Adipocyte (in vitro differentiated cells): ENCODE measurements at regions not wholly inside any gene's neighbourhood (a gene's known extent, or its start where the extent isn't known, plus 50 kb on each side); places are given as distances from the start of the nearest gene placed in this dataset.
A peak's percentile ranks its signal among the peaks of the same experiment; 100 is the strongest.

Experiments
- DNase-seq: peaks from one replicate; pipeline ENCODE4 v3.0.0-alpha.2; 2015; ENCODE audit warnings: low read depth
- H3K27me3 ChIP-seq: replicated peaks from 2 replicates; pipeline ENCODE4 v1.7.0; 2013; ENCODE audit warnings: mild to moderate bottlenecking, low read length, moderate library complexity; ENCODE audit not compliant: control insufficient read depth, insufficient read depth
- H3K36me3 ChIP-seq: 2 replicates; pipeline ENCODE4 v1.7.0; 2013; ENCODE audit warnings: low read length, mild to moderate bottlenecking, moderate library complexity; ENCODE audit not compliant: control insufficient read depth, insufficient read depth, severe bottlenecking
- H3K4me1 ChIP-seq: 2 replicates; pipeline ENCODE4 v1.7.0; 2013; ENCODE audit warnings: mild to moderate bottlenecking, low read length, moderate library complexity; ENCODE audit not compliant: control insufficient read depth, insufficient read depth
- H3K4me3 ChIP-seq: 2 replicates; pipeline ENCODE4 v1.7.0; 2013; ENCODE audit warnings: mild to moderate bottlenecking, low read length, moderate library complexity
- H3K9ac ChIP-seq: 2 replicates; pipeline ENCODE4 v1.7.0; 2013; ENCODE audit warnings: mild to moderate bottlenecking, low read length, moderate library complexity
- H3K9me3 ChIP-seq: 2 replicates; pipeline ENCODE4 v1.7.0; 2013; ENCODE audit warnings: mild to moderate bottlenecking, low read length, moderate library complexity; ENCODE audit not compliant: control insufficient read depth

DNA sequence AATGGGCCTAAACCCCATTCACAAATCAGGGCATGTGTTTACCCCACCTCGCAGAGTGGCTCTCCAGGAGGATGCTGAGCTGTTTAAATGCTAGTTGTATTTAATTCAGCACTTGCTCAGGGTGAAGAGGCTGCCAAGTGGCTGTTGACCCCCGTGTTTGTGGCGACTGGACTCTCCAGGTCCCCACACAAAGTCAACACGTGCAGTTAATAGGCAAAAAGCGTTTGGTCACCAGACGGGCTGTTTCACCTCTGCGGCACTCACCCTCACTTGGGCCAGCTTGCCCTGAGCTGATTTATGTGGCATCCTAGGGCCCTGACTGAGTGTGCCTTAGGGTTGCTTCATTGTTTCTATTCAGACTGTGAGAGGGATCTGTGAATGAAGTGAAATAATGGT is 152.3 kb downstream of the GAS1 start:
- no peaks in the 10 kb centered on the region for H3K36me3 ChIP-seq
- peaks cover 36% of the 10 kb centered on the region for H3K4me1 ChIP-seq
- H3K9ac ChIP-seq, result peak overlapping the region; percentile 81
- H3K9me3 ChIP-seq, result no peaks in the 10 kb centered on the region
- H3K27me3 ChIP-seq, result no peaks in the 10 kb centered on the region
- peak overlapping the region; percentile 74 for H3K4me3 ChIP-seq
- DNase-seq, result peak; percentile 47

DNA sequence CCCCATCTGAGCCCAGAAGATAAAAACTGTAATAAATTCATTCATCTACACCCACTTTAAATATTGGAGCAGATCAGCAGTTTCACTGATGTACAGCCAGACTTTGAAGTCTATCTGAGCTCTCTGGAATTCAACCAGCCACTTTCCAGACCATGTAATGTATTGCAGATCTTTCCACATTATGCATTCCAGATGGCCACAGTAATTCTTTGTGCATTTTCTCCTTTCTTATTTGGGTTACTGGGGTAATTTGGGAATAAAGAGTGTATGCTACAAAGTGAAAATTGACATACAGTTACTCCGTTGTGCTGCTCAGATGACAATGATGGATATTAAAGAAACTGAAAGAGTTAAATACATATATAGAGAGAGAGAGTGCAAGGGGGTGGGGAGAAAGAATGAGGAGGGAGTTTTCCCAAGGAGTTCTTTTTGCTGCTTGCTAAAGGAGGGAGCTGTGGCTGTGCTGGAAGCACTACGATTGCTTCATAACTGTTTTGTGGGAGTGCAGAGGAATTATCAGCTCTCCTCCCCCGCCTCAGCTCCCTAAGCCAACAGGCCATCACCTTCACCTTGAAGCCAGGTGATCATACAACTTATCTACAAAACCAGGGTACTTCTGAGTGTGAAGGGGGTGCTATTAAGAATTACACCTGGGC is 152.8 kb downstream of the GAS1 start:
- DNase-seq, result peak; percentile 94
- Histone ChIP-seq H3K27me3 (no peaks in the 10 kb centered on the region), H3K4me3 (peak overlapping the region; percentile 74), H3K9ac (peak overlapping the region; percentile 81), H3K36me3 (no peaks in the 10 kb centered on the region), H3K9me3 (no peaks in the 10 kb centered on the region), H3K4me1 (peaks cover 36% of the 10 kb centered on the region)

DNA sequence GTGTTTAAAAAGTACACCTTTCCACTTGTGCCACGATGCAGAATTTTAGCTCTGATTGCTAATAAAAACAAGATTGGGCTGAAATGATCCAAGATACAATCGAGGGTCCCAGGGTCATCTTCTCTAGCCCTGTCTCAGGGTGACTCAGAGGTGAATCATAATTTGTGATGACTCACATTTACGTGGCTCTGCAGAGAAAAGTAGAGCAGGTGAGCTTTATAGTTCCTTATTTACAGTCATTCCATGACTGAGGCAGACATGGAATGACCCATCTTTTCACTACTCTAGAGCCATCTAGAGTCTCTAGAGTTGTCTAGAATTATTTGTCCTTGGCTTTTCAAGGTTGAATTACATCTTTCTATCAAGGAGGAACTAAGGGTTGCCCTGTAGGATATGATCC is 155.2 kb downstream of the GAS1 start:
- Histone ChIP-seq H3K9ac (no peak overlapping the region), H3K4me1 (peaks cover 33% of the 10 kb centered on the region), H3K36me3 (no peaks in the 10 kb centered on the region), H3K4me3 (no peak overlapping the region), H3K9me3 (no peaks in the 10 kb centered on the region), H3K27me3 (no peaks in the 10 kb centered on the region)
- no peak for DNase-seq

DNA sequence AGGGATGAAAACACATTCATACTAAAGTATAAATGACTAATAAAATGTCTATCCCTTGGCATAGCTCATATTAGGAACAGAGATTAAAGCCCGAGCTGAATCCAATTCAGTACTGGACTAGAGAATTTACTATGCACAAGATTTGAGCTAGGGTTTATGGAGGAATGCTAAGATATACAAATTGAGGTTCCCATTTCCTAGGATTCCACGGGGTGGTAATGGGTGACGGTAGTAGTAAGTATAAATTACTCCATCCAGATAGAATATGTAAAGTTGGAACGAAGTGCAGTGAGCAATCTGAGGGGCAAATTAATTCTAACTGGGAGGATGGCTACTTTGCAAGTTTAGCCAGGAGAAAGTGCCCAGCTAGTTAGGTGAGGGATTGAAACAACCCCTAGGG is 156.5 kb downstream of the GAS1 start:
- Histone ChIP-seq H3K4me1 (peaks cover 22% of the 10 kb centered on the region), H3K36me3 (no peaks in the 10 kb centered on the region), H3K4me3 (no peak overlapping the region), H3K9ac (no peak overlapping the region), H3K27me3 (no peaks in the 10 kb centered on the region), H3K9me3 (no peaks in the 10 kb centered on the region)
- DNase-seq, result no peak

DNA sequence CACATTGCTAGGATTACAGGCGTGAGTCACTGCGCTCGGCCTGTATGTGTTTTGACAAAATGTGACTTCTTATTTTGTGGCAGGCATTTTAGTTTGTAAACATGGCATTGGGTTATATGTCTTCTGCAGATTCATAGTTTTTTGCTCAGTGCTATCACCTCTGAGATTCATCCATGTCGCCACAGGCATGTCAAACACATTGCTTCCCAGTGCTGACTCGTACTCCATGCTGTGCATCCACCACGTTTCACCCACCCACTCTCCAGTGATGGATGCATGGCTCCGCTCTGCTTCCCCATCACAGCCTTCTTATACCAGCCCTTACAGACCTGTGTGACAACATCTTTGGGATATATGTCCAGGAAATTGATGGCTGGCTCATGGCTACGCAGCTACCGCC is 158.8 kb downstream of the GAS1 start:
- no peak for DNase-seq
- Histone ChIP-seq H3K9ac (no peak overlapping the region), H3K4me1 (peaks cover 4% of the 10 kb centered on the region), H3K4me3 (no peak overlapping the region), H3K9me3 (no peaks in the 10 kb centered on the region), H3K27me3 (no peaks in the 10 kb centered on the region), H3K36me3 (no peaks in the 10 kb centered on the region)

DNA sequence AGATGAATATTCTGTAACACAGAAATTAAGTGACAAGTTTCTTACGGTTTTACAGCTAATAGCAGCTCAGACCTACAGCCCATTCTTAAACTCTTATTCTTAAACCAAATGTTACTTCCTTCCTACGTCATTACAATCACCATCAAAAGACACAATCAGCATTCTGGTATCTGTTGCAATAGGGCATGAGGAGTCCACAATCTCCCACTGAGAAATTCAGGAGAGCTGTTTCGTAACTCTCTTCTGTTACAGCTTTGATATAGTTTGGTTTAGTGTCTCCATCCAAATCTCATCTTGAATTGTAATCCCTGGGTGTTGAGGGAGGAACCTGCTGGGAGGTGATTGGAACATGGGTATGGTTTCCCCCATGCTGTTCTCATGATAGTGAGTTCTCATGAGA is 163.4 kb downstream of the GAS1 start:
- Histone ChIP-seq H3K27me3 (no peaks in the 10 kb centered on the region), H3K36me3 (no peaks in the 10 kb centered on the region), H3K9me3 (no peaks in the 10 kb centered on the region), H3K4me3 (no peak overlapping the region), H3K9ac (no peak overlapping the region), H3K4me1 (peaks cover 4% of the 10 kb centered on the region)
- DNase-seq, result peak; percentile 86

DNA sequence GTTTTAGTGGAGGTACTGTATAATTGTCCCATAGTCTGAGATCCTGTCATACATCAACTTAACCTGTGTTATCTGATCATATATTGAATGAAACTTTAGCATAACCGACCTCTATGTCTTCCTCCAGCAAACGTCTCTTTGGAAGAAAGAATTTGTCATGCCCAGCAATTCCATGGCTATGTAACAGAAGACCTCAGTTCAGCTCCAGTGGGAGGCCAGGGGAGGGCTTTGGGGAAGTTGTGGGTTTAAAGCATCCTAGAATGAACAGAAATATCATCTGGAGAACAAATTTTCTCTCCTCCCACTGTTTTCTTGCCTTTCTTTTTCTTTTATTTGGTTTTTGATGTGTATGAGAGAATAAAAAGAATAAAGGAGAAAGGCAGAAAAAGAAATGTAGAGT is 164.5 kb downstream of the GAS1 start:
- DNase-seq, result no peak
- H3K9ac ChIP-seq, result no peak overlapping the region
- H3K27me3 ChIP-seq, result no peaks in the 10 kb centered on the region
- H3K9me3 ChIP-seq, result no peaks in the 10 kb centered on the region
- no peak overlapping the region for H3K4me3 ChIP-seq
- H3K36me3 ChIP-seq, result no peaks in the 10 kb centered on the region
- peaks cover 4% of the 10 kb centered on the region for H3K4me1 ChIP-seq

DNA sequence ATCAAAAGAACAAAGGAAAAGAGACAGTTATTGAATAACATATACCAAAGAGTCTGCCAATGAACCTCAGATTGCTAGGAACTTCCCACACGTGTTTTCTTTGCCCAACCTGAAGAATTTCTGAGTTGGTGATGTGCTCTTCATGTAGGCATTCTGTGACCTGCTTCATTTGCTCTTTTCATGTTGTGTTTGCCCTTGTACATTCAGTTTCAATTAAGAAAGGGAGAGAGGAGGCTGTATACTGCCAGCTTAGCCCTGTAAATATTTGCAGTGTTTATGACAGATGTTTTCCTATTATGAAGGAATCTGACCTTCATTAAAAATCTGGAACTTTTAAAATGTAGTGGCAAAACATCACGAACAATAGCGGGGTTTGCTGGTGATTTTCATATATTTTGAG is 168.5 kb downstream of the GAS1 start:
- Histone ChIP-seq H3K4me3 (no peak overlapping the region), H3K4me1 (peaks cover 3% of the 10 kb centered on the region), H3K9ac (no peak overlapping the region), H3K27me3 (no peaks in the 10 kb centered on the region), H3K9me3 (no peaks in the 10 kb centered on the region), H3K36me3 (no peaks in the 10 kb centered on the region)
- no peak for DNase-seq

DNA sequence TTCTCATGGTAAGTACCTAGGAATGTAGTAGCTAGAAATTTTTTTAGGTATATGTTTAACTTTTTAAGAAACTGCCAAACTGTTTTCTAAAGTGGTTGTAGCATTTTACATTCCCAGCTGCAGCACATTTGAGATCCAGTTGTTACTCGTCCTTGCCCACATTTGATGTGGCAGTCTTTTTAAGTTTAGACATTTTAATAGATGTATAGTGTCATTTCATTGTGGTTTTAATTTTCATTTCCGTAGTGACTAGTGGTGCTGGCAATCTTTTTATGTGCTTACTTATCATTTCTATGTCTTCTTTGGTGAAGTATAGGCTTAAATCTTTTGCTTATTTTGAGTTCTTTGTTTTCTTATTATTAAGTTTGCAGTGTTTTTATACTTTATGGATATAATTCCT is 171.6 kb downstream of the GAS1 start:
- H3K36me3 ChIP-seq, result no peaks in the 10 kb centered on the region
- H3K27me3 ChIP-seq, result no peaks in the 10 kb centered on the region
- no peak overlapping the region for H3K9ac ChIP-seq
- H3K9me3 ChIP-seq, result no peaks in the 10 kb centered on the region
- DNase-seq, result no peak
- peaks cover 12% of the 10 kb centered on the region for H3K4me1 ChIP-seq
- H3K4me3 ChIP-seq, result no peak overlapping the region

DNA sequence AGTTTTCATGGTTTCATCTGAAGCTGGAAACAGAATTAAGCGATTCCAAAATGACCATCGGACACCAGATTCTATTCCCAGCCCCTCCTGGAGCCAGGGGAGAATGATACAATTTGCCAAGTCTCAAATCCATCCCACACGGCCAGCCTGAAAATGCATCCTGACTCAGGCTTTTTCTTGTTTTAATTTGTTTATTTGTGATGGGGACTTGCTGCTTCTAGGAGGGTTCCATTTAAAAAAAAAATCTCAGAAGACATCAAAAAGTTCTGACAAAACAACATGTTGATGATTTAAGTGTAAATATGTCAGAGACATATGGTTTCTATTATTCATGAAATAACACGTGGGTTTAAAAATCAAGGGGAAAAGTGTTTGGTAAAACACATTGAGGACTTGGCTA is 173.2 kb downstream of the GAS1 start:
- no peaks in the 10 kb centered on the region for H3K9me3 ChIP-seq
- H3K36me3 ChIP-seq, result no peaks in the 10 kb centered on the region
- H3K4me1 ChIP-seq, result peaks cover 12% of the 10 kb centered on the region
- H3K27me3 ChIP-seq, result no peaks in the 10 kb centered on the region
- peak; percentile 25 for DNase-seq
- H3K9ac ChIP-seq, result no peak overlapping the region
- H3K4me3 ChIP-seq, result no peak overlapping the region

DNA sequence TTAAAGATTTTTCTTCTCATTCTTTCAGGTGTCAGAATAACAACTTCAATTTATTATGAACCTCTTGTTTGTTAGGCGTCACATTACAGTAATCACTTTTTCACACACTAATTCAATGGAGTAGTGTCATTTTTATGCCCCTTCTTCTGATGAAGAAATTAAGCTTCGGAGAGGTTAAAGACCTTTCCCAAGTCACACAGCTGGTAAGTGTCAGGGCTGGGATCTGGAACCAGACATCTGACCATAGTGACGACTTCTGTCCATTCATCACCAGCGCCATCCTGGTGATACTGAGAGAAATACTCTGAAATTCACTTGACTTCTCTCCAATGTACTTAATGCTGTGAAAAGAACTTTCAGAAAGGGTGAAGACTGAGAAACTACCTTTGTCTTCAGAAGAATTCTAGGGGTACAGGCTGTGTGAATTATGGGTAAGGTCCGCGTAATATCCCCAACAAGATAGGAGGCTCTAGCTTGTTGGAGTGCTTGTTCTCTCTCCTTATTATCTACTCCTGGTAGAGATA is 173.8 kb downstream of the GAS1 start:
- no peaks in the 10 kb centered on the region for H3K27me3 ChIP-seq
- DNase-seq, result no peak
- H3K9me3 ChIP-seq, result no peaks in the 10 kb centered on the region
- H3K36me3 ChIP-seq, result no peaks in the 10 kb centered on the region
- peaks cover 12% of the 10 kb centered on the region for H3K4me1 ChIP-seq
- no peak overlapping the region for H3K4me3 ChIP-seq
- no peak overlapping the region for H3K9ac ChIP-seq

DNA sequence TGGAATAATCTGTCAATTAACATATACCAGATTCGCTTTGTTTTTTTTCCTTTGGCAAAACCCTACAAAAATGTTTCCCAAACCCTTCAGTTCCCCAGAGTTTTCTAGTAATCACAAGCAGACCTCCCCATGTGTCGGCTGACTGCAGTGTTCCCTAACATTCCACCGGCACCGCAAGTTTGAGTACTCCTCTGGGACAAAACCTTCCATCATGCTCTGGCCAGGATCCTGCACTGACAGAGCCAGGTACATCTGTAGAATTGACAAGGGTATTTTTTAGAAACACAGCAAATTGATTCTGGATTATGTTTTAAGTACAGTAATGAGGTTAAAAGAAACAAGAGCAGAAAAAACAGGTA is 174.7 kb downstream of the GAS1 start:
- Histone ChIP-seq H3K27me3 (no peaks in the 10 kb centered on the region), H3K9me3 (no peaks in the 10 kb centered on the region), H3K4me3 (no peak overlapping the region), H3K4me1 (peaks cover 12% of the 10 kb centered on the region), H3K36me3 (no peaks in the 10 kb centered on the region), H3K9ac (no peak overlapping the region)
- no peak for DNase-seq
